IPS-NIHi7 (cell line): ENCODE measurements at regions not wholly inside any gene's neighbourhood (a gene's known extent, or its start where the extent isn't known, plus 50 kb on each side); places are given as distances from the start of the nearest gene placed in this dataset.
A peak's percentile ranks its signal among the peaks of the same experiment; 100 is the strongest.

Experiments
- DNase-seq: peaks from one replicate; pipeline ENCODE4 v3.0.0; 2012; ENCODE audit warnings: mixed read lengths; ENCODE audit errors: extremely low spot score

- DNase-seq, result no peak
Measured at GRCh38 chr10:29925771-29926692, 133.4 kb downstream of the JCAD start.

- no peak for DNase-seq
Measured at GRCh38 chr10:29924436-29924835, 134.9 kb downstream of the JCAD start.

GRCh38 chr10:29923416-29923965 is 135.9 kb downstream of the JCAD start:
- DNase-seq, result no peak

GRCh38 chr10:29922892-29923291 is 136.5 kb downstream of the JCAD start:
- DNase-seq, result no peak

- DNase-seq, result no peak
Measured at GRCh38 chr10:29922226-29922625, 137.2 kb downstream of the JCAD start.

- DNase-seq, result no peak
Measured at GRCh38 chr10:29921071-29921446, 138.3 kb downstream of the JCAD start.

- DNase-seq, result no peak
Measured at GRCh38 chr10:29920408-29921070, 138.8 kb downstream of the JCAD start.

- no peak for DNase-seq
Measured at GRCh38 chr10:29918623-29919400, 140.6 kb downstream of the JCAD start.

- no peak for DNase-seq
Measured at GRCh38 chr10:29917311-29917710, 142.1 kb downstream of the JCAD start.

- DNase-seq, result no peak
Measured at GRCh38 chr10:29916669-29917068, 142.7 kb downstream of the JCAD start.

- no peak for DNase-seq
Measured at GRCh38 chr10:29914986-29915785, 144.2 kb downstream of the JCAD start.

GRCh38 chr10:29908962-29909361 is 150.4 kb downstream of the JCAD start:
- DNase-seq, result peak; percentile 32

- DNase-seq, result no peak
Measured at GRCh38 chr10:29900865-29901264, 158.5 kb downstream of the JCAD start.

- DNase-seq, result no peak
Measured at GRCh38 chr10:29897999-29898716, 161.2 kb downstream of the JCAD start.

GRCh38 chr10:29897430-29897829 is 162.0 kb downstream of the JCAD start:
- DNase-seq, result no peak

GRCh38 chr10:29896053-29896452 is 163.3 kb downstream of the JCAD start:
- no peak for DNase-seq

GRCh38 chr10:29895456-29895855 is 163.9 kb downstream of the JCAD start:
- DNase-seq, result peak; percentile 80

GRCh38 chr10:29888321-29888720 is 171.1 kb downstream of the JCAD start:
- DNase-seq, result no peak

- DNase-seq, result no peak
Measured at GRCh38 chr10:29886299-29886698, 173.1 kb downstream of the JCAD start.

- no peak for DNase-seq
Measured at GRCh38 chr10:29883231-29883630, 176.2 kb downstream of the JCAD start.

- DNase-seq, result no peak
Measured at GRCh38 chr10:29882766-29883165, 176.6 kb downstream of the JCAD start.
